GM21381 (cell line): ENCODE measurements at regions not wholly inside any gene's neighbourhood (a gene's known extent, or its start where the extent isn't known, plus 50 kb on each side); places are given as distances from the start of the nearest gene placed in this dataset.
"Not testable (repeated sequence)": the region's sequence is repeated elsewhere in the genome, so short reads cannot be mapped to it uniquely, and the experiment has no call there.

Experiments used
- ATAC-seq: cut with Tn5 transposase; IDR thresholded peaks from one replicate; pipeline ENCODE4 v1.9.1; 2021; ENCODE audit warnings: mild to moderate bottlenecking, moderate library complexity; ENCODE audit not compliant: unreplicated experiment

DNA sequence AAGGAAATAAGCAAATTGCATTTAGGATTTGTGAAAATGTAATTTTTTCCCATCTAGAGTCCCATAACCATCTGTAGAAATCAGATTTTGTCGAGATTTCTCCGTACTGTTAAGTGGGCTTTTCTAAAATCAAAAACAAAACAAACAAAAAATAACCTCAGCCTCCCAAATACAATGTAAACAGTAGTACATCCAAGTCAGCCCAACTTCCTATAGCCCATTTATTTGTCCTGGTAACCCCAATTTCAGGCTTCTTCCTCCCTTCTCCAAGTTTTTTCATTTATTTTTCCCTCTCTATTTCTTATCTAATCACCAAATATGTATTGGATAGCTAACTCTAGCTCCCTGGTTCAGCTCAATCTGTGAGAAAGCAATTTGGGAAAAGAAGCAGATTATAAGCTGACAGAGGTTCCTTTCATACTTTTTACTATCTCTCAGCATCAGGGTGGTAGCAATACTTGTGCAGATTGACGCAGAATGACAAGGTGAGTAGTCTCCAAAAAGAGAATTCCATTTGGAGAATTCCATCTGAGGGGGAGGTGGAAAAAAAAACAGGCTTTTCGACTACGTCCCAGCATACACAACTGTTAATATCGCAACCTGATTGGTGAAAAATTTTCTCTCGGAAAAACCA is 132.6 kb upstream of the BTN3A2 start:
- no peak for ATAC-seq

DNA sequence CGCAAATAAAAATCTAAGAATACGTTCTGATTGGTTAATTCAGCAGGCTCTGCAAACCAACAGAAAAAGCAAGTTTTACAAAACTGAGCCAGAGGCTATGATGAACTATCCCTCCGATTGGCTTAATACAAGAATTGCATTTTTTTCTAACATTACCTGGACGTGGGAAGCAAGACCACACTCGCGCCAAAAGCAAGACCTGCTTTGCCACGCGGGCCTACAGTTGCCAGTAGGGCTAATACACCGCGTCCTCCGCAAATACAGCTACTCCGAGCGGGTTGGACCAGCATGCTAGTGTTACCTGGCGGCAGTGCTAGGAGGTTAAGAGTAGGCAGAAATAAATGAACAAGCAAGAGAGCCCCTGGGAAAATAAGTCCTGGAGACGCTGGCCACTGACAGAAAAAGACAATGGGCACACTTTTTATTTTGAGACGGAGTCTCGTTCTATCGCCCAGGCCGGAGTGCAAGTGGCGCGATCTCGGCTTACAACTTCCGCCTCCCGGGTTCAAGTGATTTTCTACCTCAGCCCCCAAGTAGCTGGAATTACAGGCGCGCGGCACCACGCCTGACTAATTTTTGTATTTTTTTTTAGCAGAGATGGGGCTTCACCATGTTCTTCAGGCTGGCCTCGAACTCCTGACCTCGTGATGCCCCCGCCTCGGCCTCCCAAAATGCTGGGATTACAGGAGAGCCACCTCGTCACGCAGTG is 131.9 kb upstream of the BTN3A2 start:
- ATAC-seq = peak; percentile 15

DNA sequence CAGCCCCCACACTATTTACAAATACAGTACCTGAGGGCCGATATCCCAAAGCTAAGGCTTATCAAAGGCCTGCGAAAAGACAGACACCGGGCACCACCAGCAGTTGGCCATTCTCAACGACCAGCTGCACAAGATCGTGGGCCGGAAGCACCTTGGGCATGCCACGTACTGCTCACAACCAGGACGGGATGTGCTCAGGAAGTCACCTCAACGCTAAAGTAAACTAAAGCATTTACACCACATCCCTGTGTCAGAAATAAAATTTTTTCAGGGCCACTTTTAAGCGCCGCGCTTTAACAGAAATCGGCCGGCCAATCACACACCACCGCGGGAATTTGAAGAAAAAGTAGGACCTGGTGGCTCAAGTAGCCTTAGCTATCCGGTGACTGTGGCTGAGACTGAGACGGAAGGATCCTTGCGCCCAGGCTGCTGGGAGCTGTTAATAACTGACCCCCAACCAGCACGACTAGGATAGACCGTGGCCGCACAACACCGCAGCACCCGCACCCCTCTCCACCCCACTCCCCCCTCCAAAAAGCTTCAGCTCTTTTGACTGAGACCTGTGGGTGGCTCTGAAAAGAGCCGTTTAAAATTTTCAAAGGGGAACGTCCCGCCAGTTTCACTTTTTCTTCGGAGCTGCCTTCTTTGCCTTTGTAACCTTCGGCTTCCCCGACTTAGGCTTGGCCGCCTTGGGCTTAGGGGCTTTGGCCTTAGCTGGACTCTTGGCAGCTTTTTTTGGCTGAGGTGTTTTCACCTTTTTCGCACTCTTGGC is 131.2 kb upstream of the BTN3A2 start:
- ATAC-seq = peak; percentile 42

DNA sequence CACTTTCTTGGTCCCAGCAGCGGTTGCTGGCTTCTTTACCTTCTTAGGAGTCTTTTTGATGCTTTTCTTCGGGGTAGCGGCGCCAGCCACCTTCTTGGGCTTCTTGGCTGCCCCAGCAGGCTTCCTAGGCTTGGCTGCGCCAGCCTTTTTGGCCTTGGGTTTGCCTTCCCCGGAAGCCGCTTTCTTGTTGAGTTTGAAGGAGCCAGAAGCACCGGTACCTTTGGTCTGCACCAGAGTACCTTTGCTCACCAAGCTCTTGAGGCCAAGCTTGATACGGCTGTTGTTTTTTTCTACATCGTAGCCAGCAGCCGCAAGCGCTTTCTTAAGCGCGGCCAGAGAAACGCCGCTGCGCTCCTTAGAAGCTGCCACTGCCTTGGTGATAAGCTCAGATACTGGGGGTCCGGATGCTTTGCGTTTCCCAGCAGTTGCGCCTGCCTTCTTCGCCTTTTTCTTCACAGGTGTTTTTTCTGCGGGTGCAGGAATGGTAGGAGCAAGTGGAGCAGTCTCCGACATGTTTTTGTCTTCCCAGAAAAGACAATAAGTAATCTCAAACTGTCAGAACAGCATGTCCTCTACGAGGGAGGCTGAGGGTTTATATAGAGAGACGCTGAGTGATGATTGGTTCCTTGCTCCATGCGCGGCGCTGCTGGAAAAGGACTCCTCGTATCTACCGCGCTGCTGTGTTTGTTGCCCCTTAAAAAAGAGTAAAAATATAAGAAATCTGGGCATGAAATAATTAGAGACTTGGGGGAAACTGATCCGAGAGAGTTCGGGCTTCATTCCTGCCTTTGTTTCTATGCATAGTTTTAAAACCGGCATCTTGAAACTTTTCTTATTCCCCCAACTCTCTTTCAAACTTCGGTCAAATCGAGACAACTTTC is 130.3 kb upstream of the BTN3A2 start:
- ATAC-seq = peak; percentile 42

DNA sequence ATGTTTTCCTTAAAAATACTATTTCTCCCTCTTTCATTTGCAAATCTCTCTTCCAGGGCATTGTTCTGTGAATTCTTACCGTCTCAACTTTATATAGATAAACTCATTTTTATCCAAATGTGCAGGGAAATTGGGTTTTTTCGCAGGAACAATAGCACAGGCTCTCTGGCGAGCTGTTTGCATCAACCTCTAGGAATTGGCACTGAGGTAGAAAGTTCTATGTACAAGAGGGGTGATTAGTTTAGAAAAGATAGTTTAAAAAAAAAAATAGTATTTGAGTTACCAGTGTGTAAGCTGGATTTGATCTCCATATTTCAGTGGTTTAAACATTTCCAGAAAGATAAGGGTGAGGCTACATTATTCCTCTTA is 129.7 kb upstream of the BTN3A2 start:
- ATAC-seq = no peak

DNA sequence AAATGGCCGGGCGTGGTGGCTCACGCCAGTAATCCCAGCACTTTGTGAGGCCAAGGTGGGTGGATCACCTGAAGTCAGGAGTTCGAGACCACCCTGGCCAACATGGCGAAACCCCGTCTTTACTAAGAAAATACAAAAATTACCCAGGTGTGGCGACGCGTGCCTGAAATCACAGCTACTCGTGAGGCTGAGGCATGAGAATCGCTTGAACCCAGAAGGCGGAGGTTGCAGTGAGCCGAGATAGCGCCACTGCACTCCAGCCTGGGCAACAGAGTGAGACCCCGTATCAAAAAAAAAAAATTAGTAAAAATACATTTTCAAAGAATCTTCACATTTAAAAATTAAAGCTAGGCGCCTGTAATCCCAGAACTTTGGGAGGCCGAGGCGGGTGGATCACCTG is 125.6 kb upstream of the BTN3A2 start:
- not testable (repeated sequence) for ATAC-seq

DNA sequence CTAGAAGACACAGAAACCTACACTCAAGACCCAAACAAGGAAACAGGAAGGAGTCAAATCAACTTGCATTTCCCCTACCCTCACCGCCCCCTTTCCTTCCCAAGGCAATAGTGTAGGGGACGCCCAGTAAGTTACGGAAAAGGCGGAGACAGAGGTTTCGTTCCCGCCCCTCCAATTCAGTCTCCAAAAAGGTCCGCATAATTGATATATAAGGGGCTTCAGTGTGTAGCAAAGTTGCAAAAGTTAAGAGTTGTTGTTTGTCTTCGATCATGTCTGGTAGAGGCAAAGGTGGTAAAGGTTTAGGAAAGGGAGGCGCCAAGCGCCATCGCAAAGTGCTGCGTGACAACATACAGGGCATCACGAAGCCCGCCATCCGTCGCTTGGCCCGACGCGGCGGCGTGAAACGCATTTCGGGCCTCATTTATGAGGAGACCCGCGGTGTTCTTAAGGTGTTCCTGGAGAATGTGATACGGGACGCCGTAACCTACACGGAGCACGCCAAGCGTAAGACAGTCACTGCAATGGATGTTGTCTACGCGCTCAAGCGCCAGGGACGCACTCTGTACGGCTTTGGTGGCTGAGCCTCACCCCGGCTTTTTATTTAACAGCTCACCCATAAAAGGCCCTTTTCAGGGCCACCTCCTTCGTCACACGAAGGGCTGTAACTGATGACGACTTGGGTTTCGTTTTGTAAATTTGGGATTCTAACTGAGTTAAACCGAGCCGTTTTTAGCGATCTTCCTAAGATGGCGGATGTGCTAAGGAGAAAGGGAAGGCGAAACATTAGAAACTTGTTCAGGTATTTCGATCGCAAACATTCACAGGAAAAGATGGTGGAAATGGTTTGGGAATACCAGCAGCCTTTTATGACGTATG is 124.6 kb upstream of the BTN3A2 start:
- peak; percentile 57 for ATAC-seq

DNA sequence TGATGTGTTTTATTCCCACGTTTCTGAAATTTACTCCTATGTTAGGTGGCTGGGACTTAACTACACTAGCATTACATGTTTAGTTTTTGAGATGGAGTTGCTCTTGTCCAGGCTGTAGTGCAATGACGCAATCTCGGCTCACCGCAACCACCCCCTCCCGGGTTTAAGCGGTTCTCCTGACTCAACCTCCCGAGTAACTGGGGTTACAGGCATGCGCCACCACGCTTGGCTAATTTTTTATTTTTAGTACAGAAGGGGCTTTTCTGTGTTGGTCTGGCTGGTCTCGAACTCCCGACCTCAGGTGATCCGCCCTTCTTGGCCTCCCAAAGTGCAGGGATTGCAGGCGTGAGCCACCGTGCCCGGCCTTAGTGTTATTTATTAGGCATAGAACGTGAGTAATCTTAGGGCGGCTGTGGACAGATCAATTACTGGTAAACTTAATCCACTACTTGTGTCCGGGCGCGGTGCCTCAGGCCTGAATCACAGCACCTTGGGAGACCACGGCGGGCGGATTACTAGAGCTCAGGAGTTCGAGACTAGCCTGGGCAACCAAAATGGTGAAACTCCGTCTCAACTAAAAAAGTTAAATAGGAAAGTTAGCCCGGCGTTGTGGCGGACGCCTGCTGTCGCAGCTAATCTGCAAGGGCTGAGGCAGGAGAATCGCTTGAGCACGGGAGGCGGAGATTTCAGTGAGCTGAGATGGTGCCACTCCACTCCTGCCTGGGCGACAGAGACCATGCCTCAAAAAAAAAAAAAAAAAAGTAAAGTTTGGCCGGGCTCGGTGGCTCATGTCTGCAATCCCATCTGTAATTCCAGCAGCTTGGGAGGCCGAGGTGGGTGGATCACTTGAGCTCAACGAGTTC is 123.7 kb upstream of the BTN3A2 start:
- peak; percentile 30 for ATAC-seq

DNA sequence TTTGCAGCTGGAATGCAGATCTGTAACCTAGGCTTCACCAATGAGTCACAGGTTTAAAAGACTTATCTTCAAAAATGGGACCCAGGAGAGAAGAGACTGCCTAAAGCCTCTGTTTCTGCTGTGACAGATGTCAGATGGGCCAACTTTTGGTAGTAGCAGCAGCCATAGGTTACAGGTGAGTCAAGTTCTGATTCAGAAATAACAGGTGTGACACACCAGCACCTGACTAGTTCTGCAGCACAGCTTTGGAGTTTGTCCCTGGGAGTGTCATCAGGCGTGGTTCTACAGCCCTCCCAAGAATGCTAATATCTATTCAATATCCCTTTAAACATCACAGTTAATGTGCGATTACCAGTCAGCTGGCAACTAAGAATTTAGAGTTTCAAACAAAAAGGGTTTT is 121.9 kb upstream of the BTN3A2 start:
- no peak for ATAC-seq

DNA sequence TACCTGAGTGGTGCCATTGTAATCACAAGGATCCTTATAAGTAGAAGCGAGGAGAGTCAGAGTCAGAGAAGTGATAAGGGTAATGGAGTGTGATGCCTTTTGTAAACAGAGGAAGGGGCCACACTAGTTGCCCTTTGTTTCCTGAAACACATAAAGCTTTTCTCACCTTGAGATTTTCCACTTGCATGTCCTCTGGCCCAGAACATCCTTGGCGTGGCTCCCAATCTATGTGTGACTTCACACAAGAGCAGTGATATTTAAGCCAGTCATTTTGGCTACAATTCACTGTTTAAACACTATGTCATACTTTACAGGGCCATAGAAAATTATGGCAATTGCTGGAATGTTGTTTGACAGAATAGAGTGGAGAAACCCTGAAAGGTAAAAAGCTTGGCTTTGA is 121.2 kb upstream of the BTN3A2 start:
- ATAC-seq = no peak

DNA sequence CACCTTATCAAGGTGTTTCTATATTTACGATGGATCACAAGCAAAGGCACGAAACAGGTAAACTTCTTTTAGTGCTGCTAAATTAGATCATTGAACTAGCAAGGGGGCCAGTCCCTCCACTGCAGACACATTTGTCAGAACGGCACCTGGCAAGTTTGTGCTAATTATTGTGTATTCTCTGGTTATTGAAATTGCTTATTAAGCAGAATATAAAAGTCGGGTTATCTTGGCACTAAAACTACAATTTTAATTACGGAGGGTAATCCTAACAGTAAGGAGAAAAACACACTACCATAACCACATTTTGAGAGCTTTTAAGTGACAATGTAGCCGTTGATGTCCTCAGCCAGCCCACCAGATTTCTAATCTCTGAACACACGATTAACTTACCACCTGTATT is 118.9 kb upstream of the BTN3A2 start:
- no peak for ATAC-seq

DNA sequence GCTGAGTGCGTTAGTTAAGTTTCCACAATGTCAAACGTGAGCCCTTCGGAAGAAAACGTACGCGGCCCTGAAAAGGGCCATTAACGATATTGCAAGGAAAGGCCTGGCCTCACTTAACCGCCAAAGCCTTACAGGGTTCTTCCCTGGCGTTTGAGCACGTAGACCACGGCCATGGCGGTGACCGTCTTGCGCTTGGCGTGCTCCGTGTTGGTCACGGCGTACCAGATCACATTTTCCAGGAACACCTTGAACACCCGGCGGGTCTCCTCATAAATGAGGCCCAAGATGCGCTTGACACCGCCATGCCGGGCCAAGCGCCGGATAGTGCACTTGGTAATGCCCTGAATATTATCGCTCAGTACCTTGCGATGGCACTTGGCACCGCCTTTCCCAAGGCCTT is 118.4 kb upstream of the BTN3A2 start:
- ATAC-seq = no peak

DNA sequence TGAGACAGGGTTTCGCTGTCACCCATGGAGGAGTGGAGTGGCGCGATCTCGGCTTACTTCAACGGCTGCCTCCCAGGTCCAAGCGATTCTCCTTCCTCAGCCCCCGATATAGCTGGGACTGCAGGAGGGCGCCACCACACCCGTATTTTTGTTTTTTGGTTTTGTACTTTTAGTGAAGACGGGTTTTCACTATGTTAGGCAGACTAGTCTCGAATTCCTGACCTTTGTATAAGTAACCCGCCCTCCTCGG is 115.4 kb upstream of the BTN3A2 start:
- ATAC-seq = peak; percentile 23

DNA sequence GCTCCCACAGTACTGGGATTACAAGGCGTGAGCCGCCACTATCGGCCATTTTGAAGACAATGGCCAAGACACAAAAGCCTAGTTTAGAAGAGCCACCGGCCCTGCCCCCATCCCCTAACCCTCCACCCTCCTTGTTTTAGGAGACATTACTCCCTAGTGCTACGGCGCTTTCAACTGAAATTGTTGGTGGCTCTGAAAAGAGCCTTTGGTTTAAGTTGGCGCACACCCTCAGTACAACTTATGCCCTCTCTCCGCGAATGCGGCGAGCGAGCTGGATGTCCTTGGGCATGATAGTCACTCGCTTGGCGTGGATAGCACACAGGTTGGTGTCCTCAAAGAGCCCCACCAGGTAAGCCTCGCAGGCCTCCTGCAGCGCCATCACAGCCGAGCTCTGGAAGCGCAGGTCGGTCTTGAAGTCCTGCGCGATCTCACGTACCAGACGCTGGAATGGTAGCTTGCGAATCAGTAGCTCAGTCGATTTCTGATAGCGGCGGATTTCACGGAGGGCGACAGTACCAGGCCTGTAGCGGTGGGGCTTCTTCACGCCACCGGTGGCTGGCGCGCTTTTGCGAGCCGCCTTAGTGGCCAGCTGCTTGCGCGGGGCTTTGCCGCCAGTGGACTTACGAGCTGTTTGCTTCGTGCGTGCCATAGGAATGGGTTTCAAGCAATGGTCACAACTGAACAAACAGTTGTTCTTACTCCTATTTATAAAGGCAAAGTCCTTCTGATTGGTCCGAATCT is 114.9 kb upstream of the BTN3A2 start:
- ATAC-seq = peak; percentile 35

DNA sequence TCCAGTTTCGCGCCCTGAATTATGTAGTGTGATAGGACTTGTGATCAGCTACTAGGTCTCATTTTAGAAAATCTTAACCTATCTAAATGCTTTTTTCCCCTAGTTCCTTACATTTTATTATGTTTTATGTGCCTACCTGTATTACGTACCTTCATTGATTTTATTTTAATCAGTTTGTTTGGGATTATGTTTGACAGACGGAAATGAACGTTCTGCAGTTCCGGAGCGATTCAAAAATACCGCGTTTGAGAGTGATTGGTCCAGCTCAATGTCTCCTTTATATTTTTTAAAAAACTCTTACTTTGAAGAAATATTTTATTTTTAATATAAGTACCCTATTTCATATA is 114.3 kb upstream of the BTN3A2 start:
- peak; percentile 11 for ATAC-seq

DNA sequence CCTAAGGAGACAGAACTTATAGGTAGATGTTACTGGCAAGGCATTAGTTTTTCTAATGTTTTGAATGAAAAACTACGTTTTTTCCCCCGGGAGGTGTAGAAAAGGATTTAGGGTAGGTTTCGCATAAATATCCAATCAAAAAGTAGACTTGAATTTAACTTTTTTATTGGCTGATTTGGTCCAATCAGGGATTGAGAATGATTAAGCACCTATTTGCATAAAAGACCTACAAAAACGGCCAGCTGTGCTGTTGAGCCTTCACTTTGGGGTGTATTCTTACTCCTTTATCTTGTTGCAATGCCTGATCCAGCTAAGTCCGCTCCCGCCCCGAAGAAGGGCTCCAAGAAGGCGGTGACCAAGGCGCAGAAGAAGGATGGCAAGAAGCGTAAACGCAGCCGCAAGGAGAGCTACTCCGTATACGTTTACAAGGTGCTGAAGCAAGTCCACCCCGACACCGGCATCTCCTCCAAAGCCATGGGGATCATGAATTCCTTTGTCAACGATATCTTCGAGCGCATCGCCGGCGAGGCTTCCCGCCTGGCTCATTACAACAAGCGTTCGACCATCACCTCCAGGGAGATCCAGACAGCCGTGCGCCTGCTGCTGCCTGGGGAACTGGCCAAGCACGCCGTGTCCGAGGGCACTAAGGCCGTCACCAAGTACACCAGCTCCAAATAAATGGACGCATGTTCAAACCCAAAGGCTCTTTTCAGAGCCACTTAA is 113.5 kb upstream of the BTN3A2 start:
- peak; percentile 37 for ATAC-seq

DNA sequence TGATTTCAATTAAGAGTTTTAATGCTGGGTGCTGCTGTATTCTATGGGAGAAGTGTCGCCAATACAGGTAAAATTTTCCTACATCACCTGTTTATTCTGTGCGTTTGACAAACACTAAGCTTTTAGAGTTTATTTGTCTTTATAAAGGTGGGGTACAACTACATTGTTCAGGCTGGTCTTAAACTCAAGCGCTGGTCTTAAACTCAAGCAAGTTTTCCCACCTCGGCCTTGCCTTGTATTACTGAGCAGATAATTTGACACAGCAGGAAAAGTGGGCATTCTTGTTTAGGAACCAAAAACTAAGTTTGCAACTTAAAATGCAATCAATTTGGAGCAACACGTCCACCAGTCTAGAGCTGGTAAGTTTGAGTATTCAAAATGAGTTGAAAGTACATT is 112.9 kb upstream of the BTN3A2 start:
- ATAC-seq = no peak

DNA sequence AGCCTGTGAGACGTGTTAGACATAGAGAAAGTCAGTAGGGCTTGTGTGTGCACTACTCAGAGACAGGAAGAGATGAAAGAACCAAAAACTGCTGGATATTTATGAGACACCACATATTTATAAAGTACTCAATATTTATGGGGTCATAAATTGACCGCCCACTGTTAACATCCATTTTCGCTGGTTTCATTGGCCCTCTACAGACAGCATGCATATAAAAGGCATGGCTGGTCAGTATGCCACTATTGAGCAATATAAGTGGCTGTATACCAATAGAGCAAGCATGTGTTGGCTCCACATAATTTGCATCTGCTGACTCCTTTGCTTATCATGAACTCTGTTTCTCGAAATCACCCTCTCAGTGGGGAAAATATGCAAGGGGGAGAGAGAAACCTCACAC is 110.3 kb upstream of the BTN3A2 start:
- ATAC-seq = no peak
